H9 (cell line): ENCODE measurements at regions not wholly inside any gene's neighbourhood (a gene's known extent, or its start where the extent isn't known, plus 50 kb on each side); places are given as distances from the start of the nearest gene placed in this dataset.

Experiments
- DNase-seq: peaks from one replicate; pipeline ENCODE4 v3.0.0-alpha.2; 2017
- H2AFZ ChIP-seq: one replicate; pipeline ENCODE4 v1.6.1; 2013; ENCODE audit warnings: mild to moderate bottlenecking, low read length, control low read depth, moderate library complexity
- H2AK5ac ChIP-seq: 2 replicates; pipeline ENCODE4 v1.6.1; 2013; ENCODE audit warnings: low read length, control low read depth, mixed read lengths; ENCODE audit not compliant: insufficient read length
- H2BK120ac ChIP-seq: one replicate; pipeline ENCODE4 v1.6.1; 2013; ENCODE audit warnings: low read depth, mild to moderate bottlenecking, low read length, control low read depth, inconsistent platforms; ENCODE audit not compliant: poor library complexity, severe bottlenecking
- H2BK12ac ChIP-seq: 2 replicates; pipeline ENCODE4 v1.6.1; 2013; ENCODE audit warnings: low read length, control low read depth, mixed read lengths, low read depth; ENCODE audit not compliant: insufficient read length
- H2BK15ac ChIP-seq: 2 replicates; pipeline ENCODE4 v1.6.1; 2013; ENCODE audit warnings: low read depth, low read length, control low read depth
- H2BK20ac ChIP-seq: one replicate; pipeline ENCODE4 v1.6.1; 2013; ENCODE audit warnings: low read depth, mild to moderate bottlenecking, low read length, control low read depth, inconsistent platforms; ENCODE audit not compliant: poor library complexity, severe bottlenecking
- H2BK5ac ChIP-seq: 2 replicates; pipeline ENCODE4 v1.6.1; 2013; ENCODE audit warnings: low read length, control low read depth, mixed read lengths; ENCODE audit not compliant: insufficient read length
- H3K14ac ChIP-seq: 2 replicates; pipeline ENCODE4 v1.6.1; 2013; ENCODE audit warnings: low read length, control low read depth; ENCODE audit not compliant: insufficient read depth
- H3K18ac ChIP-seq: 2 replicates; pipeline ENCODE4 v1.6.1; 2013; ENCODE audit warnings: low read depth, mild to moderate bottlenecking, mixed read lengths, low read length, control low read depth; ENCODE audit not compliant: insufficient read length
- H3K23ac ChIP-seq: 2 replicates; pipeline ENCODE4 v1.6.1; 2013; ENCODE audit warnings: low read length, control low read depth, mixed read lengths, low read depth; ENCODE audit not compliant: insufficient read length
- H3K23me2 ChIP-seq: 2 replicates; pipeline ENCODE4 v1.6.1; 2013; ENCODE audit warnings: low read depth, mild to moderate bottlenecking, mixed read lengths, low read length, control low read depth; ENCODE audit not compliant: insufficient read length, poor library complexity, severe bottlenecking
- H3K27ac ChIP-seq: 2 replicates; pipeline ENCODE4 v1.5.1; 2013; ENCODE audit warnings: low read length, control low read depth, mixed read lengths, low read depth; ENCODE audit not compliant: insufficient read length
- H3K27me3 ChIP-seq: 2 replicates; pipeline ENCODE4 v1.6.1; 2013; ENCODE audit warnings: low read length, control low read depth, inconsistent platforms; ENCODE audit not compliant: insufficient read depth
- H3K4ac ChIP-seq: 2 replicates; pipeline ENCODE4 v1.6.1; 2013; ENCODE audit warnings: low read depth, mild to moderate bottlenecking, control low read depth, inconsistent platforms, low read length, moderate library complexity
- H3K4me1 ChIP-seq: 2 replicates; pipeline ENCODE4 v1.6.1; 2013; ENCODE audit warnings: low read length, control low read depth, inconsistent platforms; ENCODE audit not compliant: insufficient read depth
- H3K4me2 ChIP-seq: 2 replicates; pipeline ENCODE4 v1.6.1; 2013; ENCODE audit warnings: low read length, control low read depth, mixed read lengths; ENCODE audit not compliant: insufficient read length, insufficient read depth
- H3K56ac ChIP-seq: 2 replicates; pipeline ENCODE4 v1.6.1; 2013; ENCODE audit warnings: low read depth, mild to moderate bottlenecking, mixed read lengths, low read length, control low read depth; ENCODE audit not compliant: insufficient read length
- H3K79me1 ChIP-seq: 2 replicates; pipeline ENCODE4 v1.6.1; 2013; ENCODE audit warnings: low read depth, mild to moderate bottlenecking, moderate library complexity, low read length, control low read depth, inconsistent platforms; ENCODE audit not compliant: insufficient read depth, poor library complexity, severe bottlenecking
- H3K79me2 ChIP-seq: 2 replicates; pipeline ENCODE4 v1.6.1; 2013; ENCODE audit warnings: low read length, control low read depth, inconsistent platforms; ENCODE audit not compliant: insufficient read depth
- H3K9ac ChIP-seq: 2 replicates; pipeline ENCODE4 v1.6.1; 2013; ENCODE audit warnings: low read length, control low read depth, mixed read lengths; ENCODE audit not compliant: insufficient read length; ENCODE audit errors: extremely low read depth
- H3K9me3 ChIP-seq: one replicate; pipeline ENCODE4 v1.6.1; 2013; ENCODE audit warnings: low read depth, low read length, inconsistent platforms; ENCODE audit not compliant: control insufficient read depth
- H3T11ph ChIP-seq: one replicate; pipeline ENCODE4 v1.6.1; 2013; ENCODE audit warnings: mild to moderate bottlenecking, low read length, control low read depth, inconsistent platforms
- H4K20me1 ChIP-seq: one replicate; pipeline ENCODE4 v1.6.1; 2013; ENCODE audit not compliant: control insufficient read depth, insufficient read length, insufficient read depth
- H4K5ac ChIP-seq: 2 replicates; pipeline ENCODE4 v1.6.1; 2013; ENCODE audit warnings: low read depth, mild to moderate bottlenecking, mixed read lengths, low read length, control low read depth; ENCODE audit not compliant: insufficient read length
- H4K8ac ChIP-seq: replicated peaks from 2 replicates; pipeline ENCODE4 v1.6.1; 2013; ENCODE audit warnings: low read length, control low read depth, mixed read lengths, low read depth; ENCODE audit not compliant: insufficient read length
- H4K91ac ChIP-seq: 2 replicates; pipeline ENCODE4 v1.6.1; 2013; ENCODE audit warnings: low read depth, mild to moderate bottlenecking, moderate library complexity, mixed read lengths, low read length, control low read depth; ENCODE audit not compliant: insufficient read length
- H3K27ac Mint-ChIP-seq, 3 experiments: 2 replicates in 2 of 3; 3 replicates in 1 of 3; pipeline ENCODE4 v1.8.0; 2020 to 2021; ENCODE audit warnings: mixed read lengths in 3 of 3, mild to moderate bottlenecking in 1 of 3, moderate library complexity in 1 of 3
- H3K27me3 Mint-ChIP-seq: 2 replicates; pipeline ENCODE4 v1.8.0; 2021; ENCODE audit warnings: low read depth, mild to moderate bottlenecking, moderate library complexity, mixed read lengths
- H3K36me3 Mint-ChIP-seq, 3 experiments: 2 replicates in 2 of 3; 3 replicates in 1 of 3; pipeline ENCODE4 v1.8.0; 2020 to 2021; ENCODE audit warnings: low read depth in 3 of 3, mixed read lengths in 3 of 3; ENCODE audit not compliant: insufficient read depth in 1 of 3
- H3K4me1 Mint-ChIP-seq, 2 experiments: 2 replicates each; pipeline ENCODE4 v1.8.0; 2020; ENCODE audit warnings: mixed read lengths in 2 of 2
- H3K4me3 Mint-ChIP-seq, 2 experiments: 2 replicates in 1 of 2; 3 replicates in 1 of 2; pipeline ENCODE4 v1.8.0; 2020 to 2021; ENCODE audit warnings: mild to moderate bottlenecking in 2 of 2, mixed read lengths in 2 of 2, moderate library complexity in 1 of 2
- H3K9me3 Mint-ChIP-seq, 2 experiments: 2 replicates in 1 of 2; 3 replicates in 1 of 2; pipeline ENCODE4 v1.8.0; 2020; ENCODE audit warnings: mild to moderate bottlenecking in 2 of 2, mixed read lengths in 2 of 2, moderate library complexity in 1 of 2
- WGBS: extraction: QIAGEN DNeasy Blood & Tissue Kit; methylation state at CpG from one replicate; pipeline ENCODE4 v1.1.7; 2013; ENCODE audit warnings: missing lambda C conversion rate, low lambda C conversion rate, mixed read lengths; ENCODE audit not compliant: insufficient read length; ENCODE audit errors: extremely low coverage; 5-methylcytosine and 5-hydroxymethylcytosine counted together
- TF ChIP-seq, protein P1 (sequence below): fragments of 200-600 bp; sonication (generic); conservative IDR thresholded peaks from 3 replicates; pipeline ENCODE4 v1.8.0; 2021; ENCODE audit warnings: antibody characterized with exemption, mild to moderate bottlenecking

DNA sequence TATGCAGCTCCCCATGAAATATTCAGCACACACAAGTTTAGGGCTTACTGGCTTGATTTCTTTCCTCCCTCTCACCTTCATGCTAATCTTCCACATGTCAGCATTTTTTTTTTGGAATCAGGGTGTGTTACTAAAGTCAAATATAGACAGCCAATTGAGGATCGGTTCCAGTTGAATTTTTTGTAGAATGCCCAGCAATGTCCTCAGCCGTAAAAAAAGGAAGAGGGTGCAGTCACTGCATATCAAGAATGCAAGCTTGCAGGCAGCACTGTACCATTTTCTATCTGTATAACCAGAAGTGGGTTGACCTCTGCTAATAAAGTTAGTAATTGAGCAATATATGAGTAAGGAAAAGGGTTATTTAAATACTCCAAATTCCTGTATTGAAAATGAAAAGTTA, 51.4 kb upstream of the CHMP2B start:
- TF ChIP-seq, protein P1, sequence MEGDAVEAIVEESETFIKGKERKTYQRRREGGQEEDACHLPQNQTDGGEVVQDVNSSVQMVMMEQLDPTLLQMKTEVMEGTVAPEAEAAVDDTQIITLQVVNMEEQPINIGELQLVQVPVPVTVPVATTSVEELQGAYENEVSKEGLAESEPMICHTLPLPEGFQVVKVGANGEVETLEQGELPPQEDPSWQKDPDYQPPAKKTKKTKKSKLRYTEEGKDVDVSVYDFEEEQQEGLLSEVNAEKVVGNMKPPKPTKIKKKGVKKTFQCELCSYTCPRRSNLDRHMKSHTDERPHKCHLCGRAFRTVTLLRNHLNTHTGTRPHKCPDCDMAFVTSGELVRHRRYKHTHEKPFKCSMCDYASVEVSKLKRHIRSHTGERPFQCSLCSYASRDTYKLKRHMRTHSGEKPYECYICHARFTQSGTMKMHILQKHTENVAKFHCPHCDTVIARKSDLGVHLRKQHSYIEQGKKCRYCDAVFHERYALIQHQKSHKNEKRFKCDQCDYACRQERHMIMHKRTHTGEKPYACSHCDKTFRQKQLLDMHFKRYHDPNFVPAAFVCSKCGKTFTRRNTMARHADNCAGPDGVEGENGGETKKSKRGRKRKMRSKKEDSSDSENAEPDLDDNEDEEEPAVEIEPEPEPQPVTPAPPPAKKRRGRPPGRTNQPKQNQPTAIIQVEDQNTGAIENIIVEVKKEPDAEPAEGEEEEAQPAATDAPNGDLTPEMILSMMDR = no peak
- Histone ChIP-seq H3K79me1 (no peaks in the 10 kb centered on the region), H3K9ac (no peak overlapping the region), H3K18ac (no peak overlapping the region), H4K20me1 (no peaks in the 10 kb centered on the region), H2BK20ac (no peak overlapping the region), H2BK15ac (no peak overlapping the region), H2BK12ac (no peak overlapping the region), H3K27ac (no peak overlapping the region), H3K27me3 (no peaks in the 10 kb centered on the region), H3K56ac (no peak overlapping the region), H3K23me2 (no peaks in the 10 kb centered on the region), H3K9me3 (no peaks in the 10 kb centered on the region), H3K79me2 (no peaks in the 10 kb centered on the region), H4K91ac (no peak overlapping the region), H3K23ac (no peak overlapping the region), H3K4me2 (no peak overlapping the region), H3K14ac (no peak overlapping the region), H3T11ph (no peak overlapping the region), H2BK5ac (no peak overlapping the region), H3K4ac (no peak overlapping the region), H2AFZ (no peak overlapping the region), H2AK5ac (no peak overlapping the region), H3K4me1 (no peaks in the 10 kb centered on the region), H2BK120ac (no peak overlapping the region), H4K8ac (no peak overlapping the region), H4K5ac (no peak overlapping the region)
- no peaks in the 10 kb centered on the region for H3K9me3 Mint-ChIP-seq
- H3K4me1 Mint-ChIP-seq = no peaks in the 10 kb centered on the region
- H3K27me3 Mint-ChIP-seq = no peaks in the 10 kb centered on the region
- H3K4me3 Mint-ChIP-seq = no peak overlapping the region
- DNase-seq = no peak
- no peaks in the 10 kb centered on the region for H3K36me3 Mint-ChIP-seq
- WGBS = no CpG with 5 or more reads among the region's 2 CpGs
- no peak overlapping the region for H3K27ac Mint-ChIP-seq
